Mammary epithelial cell (primary cell): ENCODE measurements at regions not wholly inside any gene's neighbourhood (a gene's known extent, or its start where the extent isn't known, plus 50 kb on each side); places are given as distances from the start of the nearest gene placed in this dataset.
A peak's percentile ranks its signal among the peaks of the same experiment; 100 is the strongest.

Experiments
- EZH2 ChIP-seq: IDR thresholded peaks from 2 replicates; pipeline ENCODE4 v1.6.1; 2012; ENCODE audit warnings: low read length, inconsistent platforms, borderline replicate concordance
- TF ChIP-seq, protein P1 (sequence below), 2 donors: IDR thresholded peaks in 1 of 2; conservative IDR thresholded peaks in 1 of 2; 2 replicates each; pipeline ENCODE4 v1.5.1; 2011 to 2012; ENCODE audit warnings: inconsistent platforms in 2 of 2, low read length in 2 of 2, mild to moderate bottlenecking in 2 of 2, control low read depth in 1 of 2, low read depth in 1 of 2; ENCODE audit not compliant: insufficient read depth in 1 of 2; ENCODE audit errors: extremely low read depth in 1 of 2

DNA sequence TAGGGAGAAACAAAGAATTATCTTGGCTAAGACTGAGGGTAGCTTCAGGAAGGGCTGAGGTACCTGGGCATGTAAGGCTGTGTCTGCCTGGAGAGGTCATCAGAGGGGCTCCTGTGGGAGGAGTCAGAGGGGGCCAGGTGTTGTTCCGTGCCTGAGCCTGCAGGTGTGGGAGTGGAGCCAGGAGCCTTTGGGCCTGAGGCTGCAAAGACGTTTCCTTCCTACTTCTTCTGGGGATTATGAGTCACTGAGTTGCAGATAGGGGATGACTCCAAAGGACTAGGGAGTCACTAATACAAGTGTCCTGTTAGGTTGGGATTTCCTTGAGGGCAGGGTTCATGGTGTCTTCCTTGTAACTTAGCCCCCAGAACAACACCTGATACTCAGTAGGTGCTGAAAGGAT, 391.1 kb downstream of the ARHGEF28 start:
- no peak for TF ChIP-seq EZH2
- TF ChIP-seq, protein P1, sequence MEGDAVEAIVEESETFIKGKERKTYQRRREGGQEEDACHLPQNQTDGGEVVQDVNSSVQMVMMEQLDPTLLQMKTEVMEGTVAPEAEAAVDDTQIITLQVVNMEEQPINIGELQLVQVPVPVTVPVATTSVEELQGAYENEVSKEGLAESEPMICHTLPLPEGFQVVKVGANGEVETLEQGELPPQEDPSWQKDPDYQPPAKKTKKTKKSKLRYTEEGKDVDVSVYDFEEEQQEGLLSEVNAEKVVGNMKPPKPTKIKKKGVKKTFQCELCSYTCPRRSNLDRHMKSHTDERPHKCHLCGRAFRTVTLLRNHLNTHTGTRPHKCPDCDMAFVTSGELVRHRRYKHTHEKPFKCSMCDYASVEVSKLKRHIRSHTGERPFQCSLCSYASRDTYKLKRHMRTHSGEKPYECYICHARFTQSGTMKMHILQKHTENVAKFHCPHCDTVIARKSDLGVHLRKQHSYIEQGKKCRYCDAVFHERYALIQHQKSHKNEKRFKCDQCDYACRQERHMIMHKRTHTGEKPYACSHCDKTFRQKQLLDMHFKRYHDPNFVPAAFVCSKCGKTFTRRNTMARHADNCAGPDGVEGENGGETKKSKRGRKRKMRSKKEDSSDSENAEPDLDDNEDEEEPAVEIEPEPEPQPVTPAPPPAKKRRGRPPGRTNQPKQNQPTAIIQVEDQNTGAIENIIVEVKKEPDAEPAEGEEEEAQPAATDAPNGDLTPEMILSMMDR (conservative IDR thresholded peaks at IDR 0.05 in 1 of 2, IDR thresholded peaks at IDR 0.05 in 1 of 2; ENCODE audit: extremely low read depth in 1 of 2, insufficient read depth in 1 of 2, low read depth in 1 of 2, low read length in 2 of 2), result peak in 1 of 2 donors; percentile 31
